ENCODE measurements at regions not wholly inside any gene's neighbourhood (a gene's known extent, or its start where the extent isn't known, plus 50 kb on each side); places are given as distances from the start of the nearest gene placed in this dataset.

- TF ChIP-seq ZNF318 (IDR thresholded peaks at IDR 0.05; ENCODE audit: borderline replicate concordance in 1 of 2, low read depth in 1 of 2) (no peak), COPS2 (conservative IDR thresholded peaks at IDR 0.05) (no peak)
Measured at GRCh38 chr6:125474061-125474460, 172.3 kb upstream of the HDDC2 start (continued).

GRCh38 chr6:125477156-125477555, 175.4 kb upstream of the HDDC2 start:
- Histone ChIP-seq H3K27ac (ENCODE audit: extremely low read depth, low read depth, low read length) (no peak overlapping the region), H3K4me1 (replicated peaks in 1 of 2; ENCODE audit: control insufficient read depth in 2 of 2, insufficient read depth in 2 of 2, low read length in 2 of 2) (no peaks in the 10 kb centered on the region), H2AFZ (ENCODE audit: low read depth, low read length) (no peak overlapping the region), H3K9me3 (replicated peaks; ENCODE audit: control insufficient read depth, insufficient read depth, low read depth, low read length) (no peaks in the 10 kb centered on the region), H3K4me2 (ENCODE audit: insufficient read depth, low read length) (no peak overlapping the region), H3K4me3 (no peak overlapping the region), H3K9me1 (ENCODE audit: control insufficient read depth, insufficient read depth, low read length) (no peaks in the 10 kb centered on the region), H3K79me2 (ENCODE audit: control insufficient read depth, insufficient read depth, low read length) (no peaks in the 10 kb centered on the region), H3K27me3 (ENCODE audit: control insufficient read depth in 2 of 2, insufficient read depth in 2 of 2, low read length in 2 of 2) (no peaks in the 10 kb centered on the region), H3K36me3 (ENCODE audit: control insufficient read depth, insufficient read depth, low read length) (no peaks in the 10 kb centered on the region), H3K9ac (ENCODE audit: insufficient read depth in 1 of 2, low read depth in 2 of 2, low read length in 2 of 2) (no peak overlapping the region), H4K20me1 (replicated peaks; ENCODE audit: control insufficient read depth, insufficient read depth, low read length) (no peaks in the 10 kb centered on the region)
- FAIRE-seq (no peak), ATAC-seq (no peak), DNase-seq (ENCODE audit: extremely low read depth in 1 of 4, low spot score in 3 of 4) (no peak)
- BruUV-seq (replicated peaks): no TSS peak
- ChIA-PET POLR2A (interaction anchor here (0.6 to 0.7 kb wide), 2 partner anchors 243 to 377 kb away, joined by 3 to 4 read pairs; no protein-coding TSS in a partner anchor), CTCF (ENCODE audit: low intra/inter-chr PET ratio) (no interaction called here)
- in situ Hi-C loops (cut with MboI): no loop called here
- intact Hi-C loops (cut with micrococcal nuclease): loop anchor here (10.0 kb wide), 1 partner anchor 162 kb away; no protein-coding TSS in a partner anchor
- 0% methylated on average over 4 of the region's 4 CpGs for WGBS (ENCODE audit: insufficient coverage, low coverage, missing lambda C conversion rate)
- TF ChIP-seq THRAP3 (IDR thresholded peaks at IDR 0.05; ENCODE audit: borderline replicate concordance) (no peak), CBX3 (IDR thresholded peaks at IDR 0.05; ENCODE audit: borderline replicate concordance in 1 of 2, low read length in 2 of 2) (no peak), XRCC4 (IDR thresholded peaks at IDR 0.05; ENCODE audit: extremely low read depth, insufficient read depth, insufficient read length) (no peak), NR2F6 (CRISPR knock-in tag; IDR thresholded peaks at IDR 0.05) (no peak), DIDO1 (tag; IDR thresholded peaks at IDR 0.05; ENCODE audit: low read depth) (no peak), U2AF2 (optimal IDR thresholded peaks at IDR 0.05; ENCODE audit: low read depth, low read length) (no peak), GATA2 (CRISPR knock-in tag; IDR thresholded peaks at IDR 0.05) (no peak), TBL1XR1 (IDR thresholded peaks at IDR 0.05; ENCODE audit: low read length in 2 of 2) (no peak), ATF1 (CRISPR knock-in tag; IDR thresholded peaks at IDR 0.05) (no peak), ATF1 (tag; IDR thresholded peaks at IDR 0.05) (no peak), STAT5A (IDR thresholded peaks at IDR 0.05; ENCODE audit: borderline replicate concordance, low read length) (no peak), CBFA2T3 (IDR thresholded peaks at IDR 0.05) (no peak), HNRNPUL1 (IDR thresholded peaks at IDR 0.05; ENCODE audit: low read length) (no peak)
